ENCODE measurements at regions not wholly inside any gene's neighbourhood (a gene's known extent, or its start where the extent isn't known, plus 50 kb on each side); places are given as distances from the start of the nearest gene placed in this dataset.

GRCh38 chr6:85389151-85389797, 60.6 kb upstream of the NT5E start:
- no peak for TF ChIP-seq ZBTB33 (IDR thresholded peaks at IDR 0.05)
- no peak for TF ChIP-seq CTCF (IDR thresholded peaks at IDR 0.05; ENCODE audit: low read depth, low read length, missing input control)
